Skin of body (tissue), 1 donor: ENCODE measurements at regions not wholly inside any gene's neighbourhood (a gene's known extent, or its start where the extent isn't known, plus 50 kb on each side); places are given as distances from the start of the nearest gene placed in this dataset.
"Not testable (repeated sequence)": the region's sequence is repeated elsewhere in the genome, so short reads cannot be mapped to it uniquely, and the experiment has no call there.

Experiments
- DNase-seq: peaks from one replicate; lab custom pipeline; 2025; lab: John Stamatoyannopoulos, UW

DNA sequence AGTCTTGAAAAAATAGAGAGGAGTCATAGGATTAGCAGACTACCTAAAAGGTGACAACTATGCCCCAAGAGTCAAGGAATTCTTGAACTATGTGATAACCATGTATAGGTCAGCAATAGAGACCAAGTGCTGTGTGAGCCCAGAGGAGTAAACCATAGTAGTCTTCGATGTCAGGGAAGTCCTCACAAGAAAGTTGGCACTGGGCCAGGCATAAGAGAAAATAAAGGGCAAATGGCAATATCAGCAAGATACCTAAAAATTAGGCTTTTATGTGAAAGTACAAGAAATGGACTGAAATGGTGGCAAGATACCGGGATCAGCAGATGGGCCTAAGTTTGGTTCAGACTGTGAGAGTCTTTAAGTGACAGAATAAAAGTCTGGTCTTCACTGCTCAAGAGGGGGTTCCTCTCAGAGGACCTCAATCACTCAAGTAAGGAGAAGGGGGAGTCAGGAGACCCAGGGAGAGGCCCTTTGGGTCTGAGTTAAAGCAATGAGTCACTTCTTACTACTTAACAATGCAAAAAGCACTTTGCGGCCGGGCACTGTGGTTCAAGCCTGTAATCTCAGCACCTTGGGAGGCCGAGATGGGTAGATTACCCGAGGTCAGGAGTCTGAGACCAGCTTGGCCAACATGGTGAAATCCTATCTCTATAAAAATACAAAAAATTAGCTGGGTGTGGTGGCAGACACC, 95.0 kb downstream of the TEX35 start:
- no peak for DNase-seq

DNA sequence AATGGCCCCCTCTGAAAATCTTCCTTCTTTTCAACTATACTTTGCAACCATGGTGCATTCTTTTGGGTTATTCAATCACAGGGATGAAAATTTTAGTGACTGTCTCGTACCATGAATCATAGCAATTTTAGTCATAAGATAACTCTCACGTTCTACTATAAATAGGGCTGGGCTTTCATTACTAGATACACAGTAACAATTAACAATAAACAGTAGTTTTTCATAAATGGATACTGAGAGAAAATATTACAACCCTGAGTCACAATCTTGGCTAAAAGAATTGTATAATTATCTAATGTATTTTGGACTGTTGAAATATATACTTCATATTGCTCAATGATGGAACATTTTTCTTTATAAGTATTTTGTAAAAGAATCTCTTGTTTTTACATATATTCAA, 96.1 kb downstream of the TEX35 start:
- DNase-seq: no peak

DNA sequence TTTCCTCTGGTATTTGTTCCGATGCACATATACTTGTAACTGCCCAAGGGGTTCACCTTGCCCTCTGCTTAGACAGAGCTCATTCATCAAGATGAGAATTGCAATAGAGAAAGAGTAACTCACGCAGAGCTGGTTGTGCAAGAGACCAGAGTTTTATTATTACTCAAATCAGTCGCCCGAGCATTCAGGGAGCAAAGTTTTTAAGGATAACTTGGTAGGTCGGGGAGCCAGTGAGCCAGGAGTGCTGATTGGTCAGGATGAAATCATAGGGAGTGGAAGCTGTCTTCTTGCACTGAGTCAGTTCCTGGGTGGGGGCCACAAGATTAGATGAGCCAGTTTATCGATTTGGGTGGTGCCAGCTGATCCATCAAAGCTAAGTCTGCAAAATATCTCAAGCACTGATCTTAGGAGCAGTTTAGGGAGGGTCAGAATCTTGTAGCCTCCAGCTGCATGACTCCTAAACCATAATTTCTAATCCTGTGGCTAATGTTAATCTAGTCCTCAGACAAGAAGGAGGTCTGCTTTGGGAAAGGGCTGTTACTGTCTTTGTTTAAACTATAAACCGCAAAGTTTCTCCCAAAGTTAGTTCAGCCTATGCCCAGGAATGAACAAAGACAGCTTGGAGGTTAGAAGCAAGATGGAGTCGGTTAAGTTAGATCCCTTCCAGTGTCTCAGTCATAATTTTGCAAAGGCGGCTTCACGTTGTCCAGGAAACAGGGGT, 97.9 kb downstream of the TEX35 start:
- not testable (repeated sequence) for DNase-seq

DNA sequence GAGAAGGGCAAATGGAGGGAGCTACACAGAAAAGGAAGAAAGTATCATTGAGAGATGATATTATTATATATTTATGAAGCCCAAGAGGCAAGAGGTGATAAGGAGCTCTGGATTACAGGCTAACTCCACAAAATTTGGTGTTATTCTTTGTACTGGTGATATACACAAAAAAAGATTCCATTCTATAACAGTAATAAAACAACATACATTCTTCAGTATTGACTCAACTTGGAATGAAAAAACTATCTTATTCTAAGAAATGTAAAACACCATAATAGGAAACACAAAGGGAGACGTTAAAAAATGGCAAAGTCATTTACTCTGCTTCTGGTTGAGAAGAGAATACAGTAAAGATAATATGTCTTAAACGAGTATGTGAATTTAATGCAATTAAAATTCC, 99.4 kb downstream of the TEX35 start:
- DNase-seq: no peak

DNA sequence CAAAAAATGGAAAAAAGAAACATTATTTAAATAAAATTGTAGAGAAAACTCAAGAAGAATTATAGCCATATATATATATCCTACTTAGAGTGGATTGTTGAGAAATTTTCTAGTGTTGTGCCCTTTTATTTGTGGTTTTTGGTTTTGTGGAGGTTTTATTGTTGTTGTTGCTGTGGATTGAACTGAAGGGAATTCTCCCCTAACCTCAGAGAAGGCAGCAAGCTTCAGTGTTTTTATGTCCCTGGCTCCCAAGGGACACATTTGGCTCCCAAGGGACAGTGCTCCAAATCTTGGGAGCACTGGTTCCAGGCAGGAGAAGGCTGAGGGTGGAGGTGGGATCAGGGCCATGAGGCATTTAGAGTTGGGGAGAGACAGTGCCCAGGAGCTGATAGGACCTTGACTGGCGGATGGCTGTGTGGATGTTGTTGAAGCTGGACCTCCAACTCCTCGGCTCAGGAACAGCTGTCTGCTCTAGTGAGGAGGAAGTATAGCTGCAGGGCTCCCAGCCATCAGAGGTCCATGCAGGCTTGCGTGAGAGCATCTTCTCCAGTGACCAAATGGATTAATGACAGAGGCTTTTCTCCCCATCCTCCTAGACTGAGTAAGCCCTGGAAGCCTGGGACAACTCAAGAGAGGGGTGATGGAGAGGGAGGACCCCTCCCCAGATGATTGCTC, 100.5 kb downstream of the TEX35 start:
- DNase-seq: no peak

DNA sequence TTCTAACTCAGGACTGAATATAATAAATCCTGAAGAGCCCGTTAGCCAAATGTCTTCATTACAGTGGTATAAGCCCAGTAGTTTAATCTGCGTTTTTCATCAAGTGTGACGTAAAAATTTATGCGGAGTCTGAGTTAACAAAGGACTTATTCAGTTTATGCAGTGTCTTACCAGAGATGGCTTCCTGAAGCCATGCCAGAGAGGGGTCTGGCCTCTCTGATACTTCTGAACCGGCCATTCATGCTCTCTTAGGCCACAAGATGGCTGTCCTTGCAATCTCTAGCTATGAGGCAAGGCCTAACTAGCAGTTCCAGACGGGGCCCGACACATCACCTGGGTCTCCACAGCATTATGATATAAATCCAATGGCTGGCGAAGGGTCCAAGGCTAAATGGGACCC, 101.4 kb downstream of the TEX35 start:
- no peak for DNase-seq

DNA sequence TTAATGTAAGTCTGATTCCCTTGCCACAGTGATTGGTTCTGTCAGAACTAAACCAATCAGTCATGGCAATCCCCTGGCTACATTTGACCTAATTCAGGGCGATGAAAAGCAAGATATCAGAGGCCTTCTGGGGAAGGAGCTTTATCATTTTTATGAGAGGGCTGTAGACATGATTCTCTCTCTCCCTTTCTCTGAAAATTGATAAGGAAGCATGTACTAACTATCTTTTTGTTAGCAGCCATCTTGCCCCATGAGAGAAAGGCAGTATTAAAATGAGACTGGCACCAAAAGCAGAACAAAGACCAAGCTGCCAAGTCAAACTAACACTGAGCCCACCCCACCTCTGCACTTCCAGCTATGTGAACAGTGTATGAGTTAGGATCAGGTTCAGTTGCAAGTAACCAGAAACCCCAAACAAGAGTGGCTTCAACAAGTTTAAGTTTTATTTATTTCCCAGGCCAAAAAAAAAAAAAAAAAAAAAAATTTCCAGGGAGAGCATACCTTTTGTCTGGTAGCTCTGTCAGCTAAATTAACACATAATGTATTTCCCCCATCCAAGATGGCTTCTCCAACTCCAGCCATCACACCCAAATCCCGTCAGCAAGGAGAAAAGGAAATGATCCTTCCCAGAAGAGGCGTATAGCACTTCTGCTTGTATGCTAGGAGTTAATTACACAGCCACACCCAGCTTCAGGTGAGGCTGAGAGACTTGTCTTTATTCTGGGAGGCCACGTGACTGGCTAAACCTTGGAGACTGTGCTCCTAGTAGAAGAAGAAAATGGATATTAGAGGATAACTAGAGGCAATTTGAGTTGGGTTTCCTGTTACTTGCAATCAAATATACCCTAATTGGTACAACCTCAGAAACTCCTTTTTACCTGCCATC, 105.8 kb upstream of the RALGPS2 start:
- DNase-seq: no peak

DNA sequence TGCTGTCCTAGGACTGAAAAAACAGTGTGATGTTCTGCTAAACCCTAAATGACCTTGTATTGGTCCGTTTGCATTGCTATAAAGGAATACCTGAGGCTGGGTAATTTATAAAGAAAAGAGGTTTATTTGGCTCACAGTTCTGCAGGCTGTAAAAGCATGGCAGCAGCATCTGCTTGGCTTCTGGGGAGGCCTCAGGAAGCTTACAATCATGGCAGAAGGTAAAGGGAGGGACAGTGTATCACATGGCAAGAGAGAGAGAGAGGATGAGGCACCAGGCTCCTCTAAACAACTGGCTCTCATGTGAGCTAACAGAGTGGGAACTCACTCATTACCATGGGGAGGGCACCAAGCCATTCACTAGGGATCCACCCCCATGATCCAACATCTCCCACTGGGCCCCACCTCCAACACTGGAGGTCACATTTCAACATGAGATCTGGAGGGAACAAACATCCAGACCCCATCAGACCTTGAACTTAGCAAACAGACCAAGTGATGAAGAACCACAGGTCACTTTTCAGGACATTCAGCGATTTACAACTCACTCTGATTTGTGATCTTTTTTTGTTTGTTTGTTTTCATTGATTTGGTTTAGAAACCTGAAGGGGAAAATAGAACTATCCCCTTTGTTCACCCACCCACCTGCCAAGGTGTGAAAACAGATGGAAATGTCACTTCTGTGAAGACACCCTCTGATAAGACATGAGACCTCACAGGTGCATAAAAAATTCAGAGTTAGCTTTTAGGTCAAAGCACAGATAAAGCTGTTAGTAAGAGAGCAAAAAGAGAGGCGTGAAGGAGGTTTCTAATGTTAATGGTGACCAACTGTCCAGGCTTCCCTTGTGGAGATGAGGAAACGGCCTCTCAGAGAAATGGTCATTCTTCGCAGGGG, 104.2 kb upstream of the RALGPS2 start:
- DNase-seq: no peak

DNA sequence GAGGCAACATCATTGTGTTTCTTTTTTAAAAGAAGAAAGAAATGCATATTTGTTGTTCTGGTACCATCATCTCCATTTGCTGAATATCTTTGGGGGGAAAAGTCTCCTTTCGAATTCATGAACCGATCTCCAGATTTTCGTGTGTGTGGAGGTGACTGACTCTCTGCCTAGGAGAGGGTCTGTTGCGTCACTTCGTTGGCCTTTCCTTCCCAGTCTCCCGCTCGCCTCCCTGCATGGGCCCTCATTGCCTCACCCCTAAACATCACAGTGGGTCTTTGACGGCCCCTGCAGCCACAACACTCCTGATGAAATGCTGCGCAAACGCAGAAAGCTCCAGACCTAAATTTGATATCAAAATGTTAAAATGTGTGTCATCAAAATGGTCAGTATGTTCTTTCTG, 103.2 kb upstream of the RALGPS2 start:
- DNase-seq: no peak

DNA sequence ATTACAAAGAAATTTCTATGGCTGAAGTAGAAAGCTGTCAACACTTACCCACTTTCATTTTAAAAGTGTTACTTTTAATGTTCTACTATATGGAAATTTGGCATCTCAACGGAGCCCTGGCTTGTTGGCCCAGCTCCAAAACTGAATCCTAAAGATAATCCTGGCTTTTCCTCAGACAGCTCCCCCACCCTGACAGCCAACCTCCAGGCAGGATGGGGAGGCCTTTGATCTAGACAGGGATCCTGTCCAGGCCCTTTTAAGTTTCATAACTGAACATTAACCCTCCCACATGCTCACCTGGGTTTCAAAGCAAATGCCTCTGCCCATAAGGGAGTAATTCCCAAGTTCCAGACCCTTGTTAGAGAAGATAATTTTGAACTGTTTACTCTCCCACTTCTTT, 99.3 kb upstream of the RALGPS2 start:
- no peak for DNase-seq

DNA sequence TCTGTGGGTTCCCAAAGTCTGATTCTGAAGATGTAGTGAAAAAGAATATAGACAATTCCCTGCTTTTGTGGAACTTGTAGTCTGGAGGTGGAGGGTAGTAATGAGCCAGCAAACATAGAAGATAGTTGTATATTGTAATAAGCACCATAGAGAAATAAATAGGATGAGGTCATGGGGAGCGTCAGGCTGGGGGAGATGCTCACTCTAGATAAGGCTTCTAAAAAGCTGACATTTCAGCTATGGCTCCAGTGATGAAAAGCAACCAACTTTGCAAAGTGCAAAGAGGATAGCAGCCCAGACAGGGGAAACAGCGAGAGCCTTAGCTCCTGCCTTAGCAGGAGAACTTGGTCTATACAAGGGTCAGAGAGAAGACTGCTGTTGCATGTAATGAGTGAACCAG, 98.0 kb upstream of the RALGPS2 start:
- DNase-seq: no peak

DNA sequence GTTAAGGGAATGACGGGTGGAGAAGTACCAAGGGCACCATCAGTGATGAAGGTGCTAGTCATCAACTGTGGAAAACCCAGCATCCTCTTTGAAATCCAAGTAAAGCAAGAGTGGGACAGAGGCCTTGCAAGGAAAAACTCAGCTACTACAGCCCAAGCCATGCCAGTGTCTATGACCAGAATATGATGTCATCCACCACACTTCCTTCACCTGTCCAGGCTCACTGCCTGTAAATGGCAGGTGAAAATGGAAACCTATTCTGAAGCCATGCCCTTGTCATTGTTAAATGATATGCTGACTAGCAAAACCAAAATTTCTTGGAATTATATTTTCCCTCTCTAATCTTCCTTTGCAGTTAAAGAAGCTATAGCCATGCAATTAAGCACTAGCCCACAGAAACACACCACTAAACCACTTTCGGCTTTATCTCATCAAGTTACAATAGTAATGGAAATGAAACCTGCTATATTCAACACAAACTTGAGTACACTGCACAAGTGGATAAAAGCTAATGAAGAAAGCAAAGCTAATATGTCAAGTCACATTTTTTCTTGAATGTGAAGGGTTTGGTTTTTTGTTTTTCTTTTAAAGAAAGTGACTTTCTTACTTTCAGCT, 96.3 kb upstream of the RALGPS2 start:
- DNase-seq: no peak

DNA sequence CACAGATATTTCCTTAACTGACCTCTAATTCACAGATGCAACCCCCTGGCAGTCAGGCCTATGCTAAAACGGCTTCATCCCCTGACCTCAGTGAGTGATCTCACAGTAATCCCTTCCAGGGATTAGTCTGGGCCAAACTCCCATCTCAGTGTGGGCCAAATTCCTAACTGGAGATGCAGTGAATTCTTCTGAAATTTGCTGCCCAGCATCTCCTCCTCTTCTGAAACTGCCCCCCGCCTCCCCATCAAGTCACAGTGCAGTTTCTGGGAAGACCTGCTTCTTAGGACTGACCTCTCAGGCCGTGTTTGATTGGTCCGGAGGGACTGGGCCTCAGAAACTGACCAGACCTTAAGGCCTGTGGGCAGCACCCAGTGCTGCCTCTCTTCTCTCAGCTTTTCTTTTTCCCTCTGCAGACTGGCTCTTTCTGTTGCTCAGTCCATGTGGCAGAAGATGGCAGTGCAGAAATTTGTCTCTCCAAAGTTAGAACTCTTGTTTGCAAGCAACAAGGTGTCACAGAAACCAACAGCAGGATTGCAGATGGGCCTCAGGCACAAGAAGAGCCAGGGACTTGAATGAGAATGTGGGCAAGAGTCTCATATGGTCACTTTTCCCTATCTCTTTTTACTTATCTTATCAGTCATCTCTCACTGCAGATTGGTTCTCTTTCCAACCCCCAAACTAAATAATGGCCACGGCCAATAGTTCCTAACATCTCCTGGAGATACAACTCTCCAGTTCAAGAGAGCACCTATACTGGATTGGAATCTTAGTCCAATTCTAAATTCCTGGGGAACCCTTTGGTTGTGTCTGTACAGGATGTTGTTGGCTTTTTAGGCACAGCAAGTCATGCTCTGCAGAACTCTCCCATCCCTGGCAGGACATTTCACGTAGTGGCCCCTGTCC, 95.5 kb upstream of the RALGPS2 start:
- DNase-seq: peak; percentile 47

DNA sequence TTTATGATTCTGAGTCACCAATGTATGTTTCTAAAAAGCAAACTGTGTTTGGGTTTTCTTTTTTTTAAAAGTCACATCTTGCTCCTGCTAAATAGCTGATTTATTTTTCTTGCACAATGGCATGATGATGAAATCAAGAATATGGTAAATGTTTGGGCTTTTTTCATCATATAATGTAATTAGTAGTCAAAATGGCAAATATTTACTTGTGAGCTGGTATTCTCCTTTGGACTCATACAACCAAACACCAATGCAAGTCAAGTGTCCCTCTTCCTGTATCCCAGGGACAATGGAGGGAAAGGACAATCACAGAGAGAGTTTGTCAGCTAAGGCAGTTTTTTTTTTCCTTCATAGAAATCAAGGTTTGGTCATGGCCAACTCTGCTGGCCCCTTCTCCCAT, 94.6 kb upstream of the RALGPS2 start:
- no peak for DNase-seq

DNA sequence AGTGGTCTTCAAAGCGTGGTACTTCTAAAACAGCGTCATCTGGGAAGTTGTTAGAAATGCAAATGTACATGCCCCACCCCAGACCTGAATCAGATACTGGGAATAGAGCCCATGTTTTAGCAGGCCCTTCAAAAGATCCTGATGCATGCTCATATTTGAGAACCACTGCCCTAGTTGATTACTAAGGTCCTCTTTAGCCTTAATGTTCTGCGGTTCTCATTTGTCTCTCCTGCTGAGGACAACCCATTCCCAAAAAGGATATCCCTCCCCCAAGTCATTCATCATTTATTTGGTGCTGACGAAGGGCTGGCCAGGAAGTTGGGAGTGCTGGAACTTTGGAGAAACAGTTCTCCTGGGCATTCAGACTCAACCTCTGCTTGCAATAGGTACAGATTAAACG, 92.4 kb upstream of the RALGPS2 start:
- DNase-seq: no peak

DNA sequence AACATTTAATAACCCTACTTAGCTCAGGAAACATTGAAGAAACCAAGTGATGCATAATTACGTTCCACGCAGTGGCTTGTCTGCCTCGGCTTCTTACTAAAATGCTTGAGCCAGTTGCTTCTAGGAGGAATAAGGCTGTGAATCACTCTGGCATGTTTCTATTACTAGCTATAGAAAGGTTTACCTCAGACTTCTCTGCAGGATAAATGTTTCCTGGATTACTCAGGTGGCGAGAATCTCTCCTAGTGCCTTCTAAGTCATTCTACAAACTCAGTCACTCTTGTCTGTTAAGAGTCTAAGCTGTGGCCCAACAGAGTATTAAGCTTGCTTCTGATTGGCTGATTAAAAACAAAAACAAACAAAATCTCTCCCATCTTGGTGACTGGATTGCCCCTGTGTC, 92.0 kb upstream of the RALGPS2 start:
- DNase-seq: no peak

DNA sequence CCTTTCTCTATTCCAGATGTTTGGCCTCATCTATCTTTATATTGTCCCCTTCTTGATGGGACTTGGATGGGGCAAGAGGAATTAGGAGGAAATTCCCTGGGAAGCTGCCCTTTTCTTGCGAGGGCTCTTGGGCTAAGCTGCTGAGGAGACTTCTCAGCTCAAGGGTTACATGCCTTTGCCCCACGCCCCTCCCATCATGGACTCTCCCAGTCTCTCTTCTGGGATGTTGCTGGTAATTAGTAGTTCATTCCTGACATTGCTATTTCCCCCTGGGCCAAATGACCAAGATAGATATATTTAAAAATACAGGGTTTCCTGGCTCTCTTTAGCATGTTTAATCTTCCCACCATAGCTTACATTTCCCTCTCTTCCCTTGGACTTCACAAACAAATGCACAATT, 90.6 kb upstream of the RALGPS2 start:
- peak; percentile 20 for DNase-seq

DNA sequence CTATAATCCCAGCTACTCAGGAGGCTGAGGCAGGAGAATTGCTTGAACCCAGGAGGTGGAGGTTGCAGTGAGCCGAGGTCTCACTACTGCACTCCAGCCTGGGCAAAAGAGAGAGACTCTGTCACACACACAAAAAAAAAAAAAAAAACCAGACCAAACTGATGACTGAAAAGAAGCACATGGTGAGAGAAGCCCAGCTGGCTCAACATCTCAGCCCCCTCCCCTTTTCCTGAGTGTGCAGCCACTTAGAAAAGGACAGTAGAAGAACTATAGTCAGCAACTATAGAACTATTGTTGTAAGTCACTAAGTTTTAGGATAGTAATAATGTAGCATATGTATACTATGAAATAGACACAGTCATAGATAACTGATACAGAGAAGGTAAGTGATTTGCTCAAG, 87.2 kb upstream of the RALGPS2 start:
- no peak for DNase-seq

DNA sequence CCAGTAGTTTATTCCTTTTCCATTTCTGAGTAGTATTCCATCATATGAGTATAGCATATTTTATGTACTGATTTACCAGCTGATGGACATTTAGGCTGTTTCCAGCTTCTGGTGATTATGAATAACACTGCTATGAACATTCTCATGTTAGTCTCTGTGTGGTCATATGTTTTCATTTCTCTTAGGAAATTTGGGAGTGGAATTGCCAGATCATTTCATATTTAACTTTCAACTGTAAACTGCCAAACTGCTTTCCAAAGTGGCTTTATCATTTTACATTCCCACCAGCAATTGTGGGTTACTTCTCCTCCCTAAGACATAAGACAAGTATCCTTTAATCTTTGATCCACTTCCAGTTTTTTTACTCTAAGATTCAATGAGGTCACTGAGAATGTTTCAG, 85.7 kb upstream of the RALGPS2 start:
- DNase-seq: no peak
